ENCODE measurements at regions not wholly inside any gene's neighbourhood (a gene's known extent, or its start where the extent isn't known, plus 50 kb on each side); places are given as distances from the start of the nearest gene placed in this dataset.

GRCh38 chr6:66838764-66839163 lies 1131.7 kb upstream of the EYS start:
- TF ChIP-seq EZH2 (IDR thresholded peaks at IDR 0.05; ENCODE audit: borderline replicate concordance) (no peak), CTCF (IDR thresholded peaks at IDR 0.05; ENCODE audit: poor library complexity) (no peak), EZH2phosphoT487 (IDR thresholded peaks at IDR 0.05; ENCODE audit: low read depth, severe bottlenecking, unreplicated experiment) (no peak)

Data from hepatocyte (in vitro differentiated cells).